T47D (cell line): ENCODE measurements at regions not wholly inside any gene's neighbourhood (a gene's known extent, or its start where the extent isn't known, plus 50 kb on each side); places are given as distances from the start of the nearest gene placed in this dataset.

ENCODE experiments used
- DNase-seq, 2 experiments: peaks; one replicate each; pipeline versions ENCODE4 v3.0.0 to v3.0.0-alpha.2; 2011 to 2012; ENCODE audit warnings: low read depth in 1 of 2, low spot score in 1 of 2
- JUND ChIP-seq: IDR thresholded peaks from 2 replicates; pipeline ENCODE4 v1.6.1; 2012; ENCODE audit warnings: low read depth
- in situ Hi-C: cut with HindIII; loops from 2 replicates; pipeline ENCODE4 v1.10.0; 2016; ENCODE audit warnings: low sequenced_read_pairs, low pct_unique_long_range_greater_than_20kb

DNA sequence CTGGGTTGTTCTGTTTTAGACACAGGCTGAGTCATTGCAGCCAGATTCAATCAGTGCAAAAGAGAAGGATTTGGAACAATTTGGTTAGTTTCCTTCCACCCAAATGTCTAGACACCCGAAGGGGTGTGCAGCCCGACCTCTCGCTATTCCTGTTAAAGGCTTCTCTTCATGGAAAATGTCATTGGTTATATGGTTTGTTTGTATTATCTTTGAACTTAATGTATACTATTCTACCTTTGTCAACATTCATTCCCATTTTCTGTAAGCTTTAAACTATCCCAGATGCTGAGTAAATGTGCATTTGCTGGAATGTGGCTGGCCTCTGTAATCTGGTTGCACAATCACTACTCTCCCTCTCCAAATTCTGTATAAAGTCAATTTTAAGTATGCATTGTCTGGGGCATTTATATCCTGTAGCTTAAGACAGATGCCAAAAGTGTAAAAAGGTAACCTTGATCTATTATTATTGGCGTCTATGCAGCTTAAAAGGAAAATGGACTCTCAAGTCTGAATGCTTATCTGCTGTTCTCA lies 80.4 kb upstream of the RND3 start:
- no peak for DNase-seq
- in situ Hi-C loops: no loop called here
- no peak for TF ChIP-seq JUND

DNA sequence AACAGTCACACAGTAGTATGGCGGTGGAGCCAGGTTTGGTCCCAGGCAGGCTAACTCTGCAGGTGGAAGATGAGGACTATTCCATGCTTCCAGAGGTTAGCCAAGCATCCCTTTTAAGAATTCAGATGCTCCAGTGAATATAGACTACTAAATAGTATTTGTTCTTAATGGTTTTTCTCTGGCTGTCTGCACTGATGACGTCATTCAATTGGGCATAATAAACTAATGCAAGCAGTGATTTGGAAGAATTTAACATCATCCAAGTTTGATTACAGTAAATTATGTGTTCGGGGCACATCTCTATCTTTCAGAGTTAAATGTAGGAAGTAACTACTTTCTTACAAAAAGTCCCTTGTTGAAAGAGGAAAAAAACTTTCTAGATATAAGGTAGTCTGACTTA lies 78.8 kb upstream of the RND3 start:
- DNase-seq: no peak
- in situ Hi-C loops: no loop called here
- TF ChIP-seq JUND: no peak

DNA sequence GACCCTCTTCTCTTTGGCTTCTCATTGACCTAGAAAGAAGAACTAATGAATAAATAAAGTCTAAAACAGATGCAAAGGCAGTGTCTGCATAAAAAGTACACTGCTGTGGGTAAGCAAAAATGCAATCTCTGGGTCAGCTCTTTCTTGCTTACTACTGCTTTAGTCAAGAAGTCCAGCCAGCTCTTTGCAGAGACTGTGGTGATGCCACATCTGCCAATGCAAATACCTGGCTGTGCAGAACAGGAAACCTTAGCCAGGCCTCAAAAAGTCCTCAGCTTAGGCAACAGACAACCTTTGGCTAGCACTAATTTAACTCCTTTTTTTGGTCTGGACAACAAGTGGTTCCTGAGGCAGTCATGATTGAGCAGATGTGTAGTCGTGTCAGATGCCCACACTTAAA lies 73.6 kb upstream of the RND3 start:
- in situ Hi-C loops: no loop called here
- no peak for TF ChIP-seq JUND
- no peak for DNase-seq

DNA sequence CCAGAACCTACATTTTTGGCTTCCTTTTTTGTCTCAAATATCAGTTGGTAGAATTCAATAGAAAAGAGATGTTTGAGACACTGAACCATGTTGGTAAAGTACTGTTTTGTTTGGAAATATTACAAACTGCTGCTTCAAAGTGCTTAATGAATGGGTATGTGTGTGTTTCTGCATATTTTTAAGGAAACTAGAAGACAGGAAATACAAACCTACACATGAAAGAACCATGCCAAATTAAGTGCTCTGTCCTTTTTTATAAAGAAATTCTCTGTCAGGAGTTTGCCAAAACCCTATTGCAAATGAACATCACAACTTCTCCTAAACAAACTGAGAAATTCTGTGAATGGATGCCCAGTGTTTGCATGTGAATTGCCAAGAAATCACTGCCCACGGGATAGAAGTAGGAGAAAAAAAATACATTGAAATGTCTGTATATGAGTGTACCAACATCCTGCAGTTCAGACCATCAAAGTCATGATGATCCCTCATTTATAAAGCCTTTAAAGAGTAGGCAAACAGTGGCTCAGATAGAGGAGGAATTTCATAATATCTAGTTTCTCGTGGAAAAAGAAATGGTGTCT lies 69.6 kb upstream of the RND3 start:
- DNase-seq: no peak
- in situ Hi-C loops: no loop called here
- TF ChIP-seq JUND: no peak

DNA sequence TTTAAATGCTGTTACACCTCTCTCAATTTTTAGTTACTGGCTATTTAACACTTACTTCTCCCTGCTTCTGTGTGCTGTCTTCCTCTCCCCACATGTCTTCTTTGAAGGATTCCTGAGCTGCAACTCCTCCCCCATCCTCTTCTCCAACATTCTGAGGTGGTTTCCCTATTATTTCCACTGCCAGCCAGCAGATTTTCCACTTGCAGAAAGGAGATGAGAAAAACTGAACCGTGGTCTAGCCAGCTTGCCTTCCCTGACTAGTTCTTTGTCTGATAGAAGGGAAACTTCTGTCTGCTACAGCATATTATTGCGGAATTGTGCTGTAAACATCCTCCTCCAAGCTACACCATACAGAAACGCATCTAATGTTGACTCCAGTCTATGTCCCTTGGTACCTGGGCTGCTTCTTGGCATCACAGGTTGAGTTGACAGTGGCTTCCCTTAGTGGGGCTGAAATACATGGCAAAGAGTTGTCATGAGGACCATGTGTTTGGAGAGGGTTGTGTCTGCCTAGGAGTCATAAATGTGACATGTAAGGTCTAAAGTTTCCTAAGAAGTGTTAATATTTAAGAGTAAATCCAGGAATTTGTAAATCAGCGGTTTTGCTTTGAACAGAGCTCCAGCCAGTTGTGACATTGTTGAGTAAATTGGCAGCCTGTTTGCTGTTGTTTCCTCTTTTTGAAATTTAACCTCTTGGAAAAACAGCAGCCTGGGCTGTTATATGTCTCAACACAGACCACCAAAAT lies 68.3 kb upstream of the RND3 start:
- TF ChIP-seq JUND: no peak
- DNase-seq: no peak
- in situ Hi-C loops: no loop called here

DNA sequence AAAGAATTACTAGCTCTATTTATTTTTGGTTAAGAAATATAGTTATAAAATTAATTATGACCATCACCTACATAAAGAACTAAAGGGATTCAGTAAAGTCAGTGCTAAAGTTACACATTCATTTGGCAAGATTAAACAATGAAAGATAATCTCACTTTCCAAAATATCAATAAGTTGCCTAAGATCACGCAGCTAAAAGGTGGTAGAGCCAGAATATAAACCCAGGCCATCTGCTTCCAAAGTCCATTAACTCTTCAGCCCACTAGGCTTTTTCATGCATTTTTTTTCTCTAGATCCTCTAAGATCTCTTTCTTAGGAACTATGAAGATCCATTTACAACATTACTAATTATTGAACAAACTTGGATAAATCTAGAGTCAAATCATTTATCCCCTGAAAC lies 66.6 kb upstream of the RND3 start:
- no peak for DNase-seq
- no peak for TF ChIP-seq JUND
- in situ Hi-C loops: no loop called here

DNA sequence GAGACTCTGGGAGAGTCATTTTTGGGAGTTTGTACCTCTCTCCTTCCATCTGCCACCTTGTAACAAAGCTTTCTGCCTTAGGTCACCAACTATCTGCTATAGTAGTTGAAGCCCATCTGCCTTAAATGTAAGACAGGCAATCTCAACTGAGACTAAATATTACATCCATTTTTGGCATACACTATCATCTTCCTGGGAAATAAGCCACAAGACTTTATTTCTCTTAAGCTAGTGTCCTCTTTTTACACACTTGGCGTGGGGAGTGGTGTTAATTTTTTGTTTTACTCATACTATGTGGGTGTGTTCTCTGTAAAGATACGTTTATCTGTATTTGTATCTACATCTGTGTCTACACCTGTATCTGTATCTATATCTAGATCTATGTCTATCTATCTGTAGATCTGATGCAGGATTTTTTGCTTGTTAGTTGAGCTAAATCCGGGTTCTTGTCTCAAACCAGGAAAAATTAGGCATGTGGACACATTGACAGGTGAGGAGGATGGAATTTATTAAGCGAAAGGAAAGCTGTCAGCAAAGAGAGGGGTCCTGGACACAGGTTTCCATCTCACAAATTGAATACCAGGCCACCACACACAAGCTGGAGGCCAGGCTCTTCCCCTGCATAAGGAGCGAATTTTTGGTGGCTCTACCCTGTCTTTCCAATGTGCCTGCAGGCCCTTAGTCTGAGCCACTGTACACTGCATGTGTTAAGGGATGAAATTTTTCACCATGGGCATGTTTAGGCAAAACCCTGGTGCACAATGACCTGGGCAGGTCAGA lies 64.8 kb upstream of the RND3 start:
- TF ChIP-seq JUND: no peak
- no peak for DNase-seq
- in situ Hi-C loops: no loop called here

DNA sequence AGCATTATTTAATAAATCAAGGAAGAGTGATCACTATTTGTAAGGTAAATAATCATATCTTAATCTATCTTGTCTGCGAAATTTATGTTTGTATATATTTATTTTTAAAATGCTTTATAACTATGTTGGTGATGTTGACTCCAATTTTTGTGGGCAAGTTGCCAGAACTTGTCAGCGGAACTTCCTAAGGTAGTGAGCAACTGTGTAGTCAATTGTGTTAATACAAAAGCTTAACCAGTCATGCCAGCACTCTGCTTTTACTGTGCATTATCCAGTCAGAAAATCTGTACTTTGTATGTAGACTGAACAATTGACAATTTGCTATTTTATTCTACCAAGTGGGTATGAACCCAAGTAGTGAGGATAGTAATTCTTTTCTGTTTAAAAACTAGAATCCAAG lies 61.9 kb upstream of the RND3 start:
- peak in 1 of 2 experiments; percentile 27 for DNase-seq
- TF ChIP-seq JUND: no peak

DNA sequence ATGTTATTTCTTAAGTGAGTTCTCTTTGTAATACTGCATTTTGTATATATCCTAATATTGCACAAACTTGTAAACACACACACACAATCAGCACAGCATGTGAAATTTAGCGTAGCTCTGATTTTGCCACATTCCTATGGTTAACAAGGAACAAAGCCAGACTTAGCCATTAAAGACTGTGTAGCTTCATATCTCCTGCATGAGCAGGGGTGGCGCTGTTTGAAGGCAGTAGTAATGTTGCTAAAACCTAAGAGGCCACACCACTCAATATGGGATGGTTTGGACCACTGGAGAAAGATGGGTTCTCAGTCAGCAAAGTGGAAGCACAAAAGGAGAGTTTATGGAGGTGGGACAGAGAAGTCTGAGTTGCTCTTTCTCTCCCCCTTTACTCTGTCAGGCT lies 61.1 kb upstream of the RND3 start:
- TF ChIP-seq JUND: no peak
- in situ Hi-C loops: no loop called here
- peak; percentile 13 to 60 for DNase-seq

More for the DNA sequence above, 61.9 kb upstream of the RND3 start:
- in situ Hi-C loops: no loop called here

DNA sequence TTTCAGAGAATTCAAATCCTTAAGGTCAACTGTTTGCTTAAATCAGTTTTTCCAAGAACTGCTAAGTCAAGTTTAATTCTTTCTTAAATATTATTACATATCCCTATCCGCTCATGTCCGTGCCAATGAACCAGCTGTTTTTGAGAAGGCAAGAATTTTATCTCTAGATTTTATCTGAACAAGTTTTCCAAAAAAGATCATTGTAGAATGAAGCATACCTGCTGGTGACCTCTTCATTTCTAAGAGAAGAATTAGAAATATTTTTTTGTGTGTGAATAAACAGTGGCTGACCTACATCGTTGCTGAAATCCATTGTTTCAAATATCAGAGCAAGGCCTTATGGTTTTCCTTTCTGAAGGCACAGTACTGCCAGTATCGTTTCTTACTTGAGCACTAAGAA lies 58.4 kb upstream of the RND3 start:
- in situ Hi-C loops: no loop called here
- TF ChIP-seq JUND: no peak

DNA sequence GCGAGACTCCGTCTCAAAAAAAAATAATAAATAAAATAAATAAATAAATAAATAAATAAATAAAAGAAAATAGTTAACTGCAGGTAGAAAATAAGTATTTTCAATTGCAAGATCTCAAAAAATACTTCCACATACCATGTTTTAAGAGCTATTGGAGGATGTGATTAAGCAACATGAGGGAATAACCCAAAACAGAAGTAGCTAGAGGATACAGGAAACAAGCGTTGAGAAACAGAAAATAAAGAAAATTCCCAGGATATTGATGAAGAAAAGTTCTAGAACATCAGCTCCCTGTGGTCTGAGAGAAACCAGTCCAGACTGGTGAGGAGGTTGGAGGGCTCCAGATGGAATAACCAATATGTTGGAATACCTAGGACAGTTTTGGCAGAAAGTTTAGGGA lies 57.3 kb upstream of the RND3 start:
- no peak for TF ChIP-seq JUND
- no peak for DNase-seq
- in situ Hi-C loops: no loop called here

More for the DNA sequence above, 58.4 kb upstream of the RND3 start:
- no peak for DNase-seq

DNA sequence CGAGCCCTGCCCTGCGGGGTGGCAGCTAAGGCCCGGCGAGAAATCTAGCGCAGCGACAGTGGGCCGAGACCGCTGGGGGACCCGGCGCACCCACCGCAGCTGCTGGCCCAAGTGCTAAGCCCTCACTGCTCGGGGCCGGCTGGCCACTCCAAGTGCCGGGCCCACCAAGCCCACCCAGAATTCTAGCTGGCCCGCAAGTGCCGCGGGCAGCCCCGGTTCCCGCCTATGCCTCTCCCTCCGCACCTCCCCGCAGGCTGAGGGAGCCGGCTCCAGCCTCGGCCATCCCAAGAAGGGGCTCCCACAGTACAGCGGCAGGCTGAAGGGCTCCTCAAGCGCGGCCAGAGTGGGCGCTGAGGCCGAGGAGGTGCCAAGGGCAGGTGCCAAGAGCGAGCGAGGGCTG lies 55.2 kb upstream of the RND3 start:
- TF ChIP-seq JUND: no peak
- no peak for DNase-seq
- in situ Hi-C loops: no loop called here

DNA sequence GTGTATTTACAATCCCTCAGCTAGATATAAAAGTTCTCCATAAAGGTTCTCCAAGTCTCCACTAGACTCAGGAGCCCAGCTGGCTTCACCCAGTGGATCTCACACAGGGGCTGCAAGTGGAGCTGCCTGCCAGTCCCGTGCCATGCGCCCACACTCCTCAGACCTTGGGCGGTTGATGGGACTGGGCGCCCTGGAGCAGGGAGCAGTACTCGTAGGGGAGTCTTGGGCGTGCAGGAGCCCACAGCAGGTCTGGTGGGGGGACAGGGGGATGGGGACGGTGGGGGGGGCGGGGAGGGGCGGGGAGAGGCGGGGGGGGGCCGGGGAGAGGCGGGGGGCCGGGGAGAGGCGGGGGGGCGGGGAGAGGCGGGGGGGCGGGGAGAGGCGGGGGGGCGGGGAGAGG lies 54.7 kb upstream of the RND3 start:
- TF ChIP-seq JUND: no peak
- in situ Hi-C loops: no loop called here
- no peak for DNase-seq
